HK-2 (cell line): ENCODE measurements at regions not wholly inside any gene's neighbourhood (a gene's known extent, or its start where the extent isn't known, plus 50 kb on each side); places are given as distances from the start of the nearest gene placed in this dataset.

Experiments
- DNase-seq: peaks from one replicate; pipeline ENCODE4 v3.0.0-alpha.2; 2018; ENCODE audit not compliant: unreplicated experiment

DNA sequence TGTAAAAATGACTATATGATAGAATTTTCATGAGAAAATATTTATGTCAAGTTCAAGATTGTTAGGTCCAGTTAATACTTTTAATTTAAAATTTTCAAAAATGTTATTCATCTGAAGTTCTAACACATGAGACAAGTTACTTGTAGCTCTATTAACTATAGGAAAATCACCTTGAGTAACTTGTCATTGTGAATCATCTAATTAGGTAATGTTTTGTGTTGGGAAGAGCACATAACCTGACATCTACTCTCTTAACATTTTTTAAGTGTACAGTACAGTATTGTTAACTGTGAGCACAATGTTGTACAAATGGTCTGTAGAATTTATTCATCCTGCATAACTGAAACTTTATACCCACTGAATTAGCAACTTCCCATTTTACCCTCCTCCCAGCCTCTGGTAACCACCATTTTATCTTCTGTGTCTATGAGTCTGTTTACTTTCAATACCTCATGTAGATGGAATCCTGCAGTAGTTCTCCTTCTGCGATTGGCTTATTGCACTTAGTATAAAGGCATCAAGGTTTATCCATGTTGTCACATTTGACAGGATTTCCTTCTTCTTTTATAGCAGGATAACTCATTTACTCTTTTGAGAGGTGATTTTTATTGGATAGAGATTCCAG lies 54.6 kb downstream of the ARL4A start:
- DNase-seq: no peak

DNA sequence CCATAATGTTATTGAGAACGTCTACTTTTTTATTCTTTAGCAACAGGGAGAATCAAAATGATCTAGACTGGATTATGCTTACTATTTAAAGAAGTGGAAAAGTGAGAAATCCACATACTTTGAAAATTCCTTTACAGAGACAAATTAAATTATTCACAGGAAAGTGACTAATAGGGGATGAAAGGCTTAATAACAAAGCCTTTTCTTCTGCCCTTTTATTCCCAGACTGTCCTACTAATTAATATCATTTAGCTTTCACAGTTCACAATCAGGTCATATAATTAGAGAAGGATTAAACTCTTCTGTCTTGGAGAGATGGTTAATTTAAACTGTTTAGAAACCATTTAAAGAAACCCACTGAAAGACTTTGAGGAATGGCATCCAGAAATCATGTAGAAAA lies 58.8 kb downstream of the ARL4A start:
- no peak for DNase-seq

DNA sequence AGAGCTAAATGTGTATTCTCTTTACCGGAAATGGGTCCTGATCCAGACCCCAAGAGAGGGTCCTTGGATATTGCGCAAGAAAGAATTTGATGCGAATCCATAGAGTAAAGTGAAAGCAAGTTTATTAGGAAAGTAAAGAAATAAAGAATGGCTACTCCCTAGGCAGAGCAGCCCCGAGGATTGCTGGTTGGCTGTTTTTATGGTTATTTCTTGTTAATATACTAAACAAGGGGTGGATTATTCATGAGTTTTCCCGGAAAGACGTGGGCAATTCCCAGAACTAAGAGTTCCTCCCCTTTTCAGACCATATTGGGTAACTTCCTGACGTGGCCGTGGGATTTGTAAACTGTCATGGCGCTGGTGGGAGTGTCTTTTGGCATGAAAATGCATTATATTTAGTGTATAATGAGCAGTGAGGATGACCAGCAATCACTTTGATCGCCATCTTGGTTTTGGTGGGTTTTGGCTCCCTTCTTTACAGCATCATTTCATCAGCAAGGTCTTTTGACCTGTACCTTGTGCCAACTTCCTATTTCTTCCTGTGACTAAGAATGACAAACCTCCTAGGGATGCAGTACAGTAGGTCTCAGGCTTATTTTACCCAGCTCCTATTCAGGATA lies 60.4 kb downstream of the ARL4A start:
- DNase-seq: no peak

DNA sequence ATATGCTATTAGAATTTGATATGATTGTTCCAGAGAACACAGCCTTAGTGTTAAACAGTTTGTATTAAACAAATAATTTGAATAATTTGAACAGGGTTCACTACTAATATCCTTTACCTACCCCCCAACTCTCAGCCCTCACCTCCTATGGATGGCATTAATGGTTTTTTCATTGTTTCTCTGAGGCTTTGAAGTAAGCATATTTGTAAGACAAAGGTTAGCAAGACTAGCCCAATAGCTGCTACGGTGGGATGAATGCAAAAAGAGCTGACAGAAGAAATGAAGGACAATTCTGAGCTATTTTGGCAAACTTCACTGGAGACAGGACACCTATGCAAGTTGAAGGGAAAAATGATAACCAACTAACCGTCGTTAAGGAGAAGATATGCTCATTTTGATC lies 61.6 kb downstream of the ARL4A start:
- DNase-seq: no peak

DNA sequence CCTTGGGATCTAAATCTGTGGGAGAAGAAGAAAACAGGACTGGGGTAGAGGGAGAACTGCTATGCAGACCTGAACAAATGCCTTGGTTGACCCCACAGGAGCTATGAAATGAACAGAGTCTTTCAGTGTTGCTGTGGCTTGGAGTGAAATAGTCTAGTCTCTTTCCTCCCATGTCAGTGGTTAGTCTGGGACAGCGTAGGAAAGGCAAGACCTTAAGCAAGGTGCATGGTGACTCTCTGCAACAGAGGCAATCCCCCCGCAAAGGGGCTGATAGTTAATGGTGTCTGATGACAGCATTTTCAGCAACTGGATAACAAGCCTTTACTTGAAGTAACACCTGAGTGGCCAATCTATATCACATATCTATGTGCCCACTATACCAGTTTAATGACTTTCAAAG lies 62.3 kb downstream of the ARL4A start:
- no peak for DNase-seq

DNA sequence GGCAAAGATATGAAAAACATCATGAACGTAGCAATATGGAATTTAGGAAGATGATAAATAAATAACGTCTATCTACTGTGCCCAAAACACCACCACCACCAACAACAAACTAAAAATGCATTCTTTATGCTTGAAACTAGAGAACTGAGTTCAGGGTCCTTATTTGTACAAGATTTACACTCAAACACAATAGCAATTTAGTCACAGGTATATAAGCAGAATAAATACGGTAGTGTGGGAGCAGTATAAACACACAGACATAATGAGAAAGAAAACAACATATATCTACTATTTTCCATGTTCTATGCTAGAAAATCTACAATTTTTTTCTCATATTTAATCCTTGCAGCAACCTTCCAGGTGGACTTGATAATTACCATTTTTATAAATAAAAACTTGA lies 64.3 kb downstream of the ARL4A start:
- DNase-seq: no peak

DNA sequence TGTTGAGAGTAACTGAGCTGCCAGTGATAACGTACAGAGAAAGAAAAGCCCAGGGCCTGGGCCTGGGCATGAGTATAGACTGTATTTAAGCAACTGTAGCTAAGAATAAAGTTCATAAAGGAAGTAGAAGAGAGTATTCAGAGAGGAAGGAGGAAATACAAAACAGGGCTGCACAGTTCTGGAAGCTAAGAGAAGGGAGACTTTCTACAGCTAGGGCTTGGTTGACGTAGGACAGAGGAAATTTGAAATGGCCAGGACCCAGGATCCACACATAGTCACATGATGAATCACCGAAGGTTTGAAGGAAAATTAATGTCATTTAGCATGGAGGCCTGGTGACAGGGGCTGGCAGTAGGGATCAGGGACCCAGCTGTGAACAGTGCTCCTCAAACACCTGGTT lies 66.7 kb downstream of the ARL4A start:
- no peak for DNase-seq

DNA sequence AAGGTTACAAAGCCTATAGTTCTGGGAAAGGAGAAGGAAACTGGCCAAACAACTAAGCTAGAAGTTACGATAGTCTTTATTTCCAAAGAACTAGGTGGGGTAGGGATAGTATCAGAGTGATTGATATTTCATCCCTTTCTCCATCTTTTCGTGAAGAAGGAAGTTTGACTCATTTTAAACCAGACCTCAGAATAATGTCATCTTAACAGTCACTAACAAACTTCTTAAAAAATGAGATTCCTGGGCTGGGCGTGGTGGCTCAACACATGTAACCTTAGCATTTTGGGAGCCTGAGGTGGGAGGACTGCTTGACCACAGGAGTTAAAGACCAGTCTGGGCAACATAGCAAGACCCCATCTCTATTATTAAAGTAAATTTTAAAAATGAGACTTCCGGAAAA lies 69.4 kb downstream of the ARL4A start:
- DNase-seq: no peak

DNA sequence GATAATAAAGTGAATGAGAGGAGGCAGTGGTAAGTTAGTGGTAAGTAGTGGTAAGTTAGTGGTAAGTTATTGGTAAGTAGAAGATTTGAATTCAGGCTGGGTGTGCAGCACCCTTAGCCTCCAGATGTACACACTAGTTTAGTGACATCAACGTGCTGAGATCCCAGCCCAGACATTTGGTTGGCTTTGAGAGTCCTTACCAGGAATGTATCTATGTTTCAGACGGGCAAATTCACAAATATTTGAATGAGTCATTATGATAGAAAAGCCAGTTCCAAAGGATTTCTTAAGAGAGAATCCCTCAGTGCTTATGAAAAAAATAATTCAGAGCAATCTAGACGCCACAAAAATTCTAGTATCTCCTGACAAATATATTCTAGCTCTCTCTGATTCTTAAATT lies 70.0 kb downstream of the ARL4A start:
- no peak for DNase-seq

DNA sequence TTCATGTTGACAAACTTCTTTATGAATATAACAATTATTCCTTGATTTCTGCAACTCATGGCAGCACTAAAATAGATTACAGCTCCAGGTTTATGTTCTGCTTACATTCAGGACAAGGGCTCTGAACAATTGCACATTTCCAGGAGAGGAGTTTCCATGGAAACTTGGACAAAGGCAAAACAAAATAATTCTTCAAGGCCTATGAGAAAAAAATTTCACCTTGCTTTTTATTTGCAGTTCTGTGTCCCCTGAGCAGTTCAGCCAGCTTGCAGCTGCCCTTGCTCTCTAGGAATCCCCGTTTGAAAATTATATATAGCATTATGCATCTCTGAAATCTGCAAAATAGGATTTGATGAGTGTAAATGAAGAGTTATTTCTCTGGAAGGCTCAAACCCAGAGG lies 71.7 kb downstream of the ARL4A start:
- no peak for DNase-seq

DNA sequence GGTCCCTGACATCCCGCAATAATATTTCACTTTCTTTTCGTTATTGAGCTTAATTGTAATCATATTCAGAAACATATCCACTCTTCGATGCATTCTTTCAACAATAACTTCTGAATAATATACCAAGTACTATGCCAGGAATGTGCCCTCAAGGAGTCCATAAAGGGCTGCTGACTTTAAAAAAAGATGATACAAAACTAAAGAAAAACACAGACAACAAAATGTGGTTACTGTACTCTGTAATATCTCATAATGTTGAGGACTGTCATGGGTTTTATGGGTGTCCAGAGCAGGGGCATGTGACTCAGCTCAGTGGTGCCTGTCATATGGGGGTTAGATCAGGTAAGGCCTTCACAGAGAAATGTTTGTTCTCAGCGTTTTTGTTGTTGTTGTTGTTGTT lies 73.7 kb downstream of the ARL4A start:
- DNase-seq: no peak

DNA sequence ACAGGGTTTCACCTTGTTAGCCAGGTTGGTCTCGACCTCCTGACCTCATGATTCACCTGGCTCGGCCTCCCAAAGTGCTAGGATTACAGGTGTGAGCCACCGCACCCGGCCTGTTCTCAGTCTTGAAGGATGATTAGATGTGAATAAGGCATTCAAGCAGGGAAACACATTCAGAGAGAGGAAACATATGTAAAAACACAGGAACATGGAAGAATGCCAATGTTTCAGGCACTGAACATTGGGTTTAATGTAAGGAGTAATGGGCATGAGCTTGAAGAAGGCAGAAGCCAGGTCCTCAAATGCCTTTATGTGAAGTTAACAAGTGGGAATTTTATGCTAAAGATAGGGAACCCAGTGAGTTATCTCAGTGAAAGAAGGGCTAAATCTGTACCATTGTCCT lies 74.3 kb downstream of the ARL4A start:
- DNase-seq: no peak

DNA sequence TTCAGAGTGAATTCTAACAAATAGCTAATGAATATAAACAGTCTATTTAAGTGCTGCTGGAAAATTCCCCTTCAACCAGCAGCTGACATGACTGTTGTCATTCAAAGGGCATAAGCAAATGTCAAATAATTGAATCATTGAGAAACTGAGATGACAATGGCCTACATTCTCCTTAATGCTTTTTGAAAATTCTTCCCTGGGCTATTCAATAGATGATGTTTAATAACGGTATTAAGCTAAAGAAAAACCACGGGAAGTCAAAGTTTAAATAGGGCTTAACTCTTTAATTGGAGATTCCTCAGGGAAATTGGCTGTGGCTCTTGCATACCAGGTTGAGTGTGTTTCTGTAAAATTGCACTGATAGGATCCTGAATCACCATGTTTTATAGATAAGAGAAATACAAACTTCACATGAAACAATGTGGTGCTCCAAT lies 77.0 kb downstream of the ARL4A start:
- no peak for DNase-seq

DNA sequence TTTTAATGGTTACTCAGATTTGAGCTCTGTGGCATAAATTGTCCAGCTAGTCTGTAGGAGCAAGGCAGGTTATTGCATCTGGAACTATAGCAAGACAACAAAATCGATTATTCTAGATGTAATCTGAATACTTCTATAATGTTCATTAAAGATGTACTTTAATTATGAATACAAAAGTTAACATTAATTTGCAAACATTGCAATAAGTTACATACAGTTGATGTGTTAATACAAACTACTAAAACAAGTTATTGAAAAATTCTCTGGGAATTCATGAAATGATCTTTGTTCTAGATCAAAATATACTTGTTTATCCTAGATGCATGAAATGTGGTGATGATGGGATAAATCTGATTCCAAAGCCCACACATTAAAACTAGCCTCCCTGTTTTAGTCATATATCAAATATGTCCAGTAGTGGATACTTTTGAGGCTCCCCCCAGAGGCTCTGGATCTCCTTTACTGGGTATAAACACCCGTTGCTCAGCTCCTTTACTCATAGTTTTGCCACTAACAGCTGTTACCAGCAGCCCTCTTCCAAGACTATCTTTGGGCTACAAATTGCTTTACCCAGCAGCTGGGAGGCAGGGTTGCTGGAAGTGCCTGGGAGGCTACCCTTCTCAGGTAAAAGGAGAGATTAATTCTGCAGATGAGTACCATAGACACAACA lies 78.1 kb downstream of the ARL4A start:
- no peak for DNase-seq

DNA sequence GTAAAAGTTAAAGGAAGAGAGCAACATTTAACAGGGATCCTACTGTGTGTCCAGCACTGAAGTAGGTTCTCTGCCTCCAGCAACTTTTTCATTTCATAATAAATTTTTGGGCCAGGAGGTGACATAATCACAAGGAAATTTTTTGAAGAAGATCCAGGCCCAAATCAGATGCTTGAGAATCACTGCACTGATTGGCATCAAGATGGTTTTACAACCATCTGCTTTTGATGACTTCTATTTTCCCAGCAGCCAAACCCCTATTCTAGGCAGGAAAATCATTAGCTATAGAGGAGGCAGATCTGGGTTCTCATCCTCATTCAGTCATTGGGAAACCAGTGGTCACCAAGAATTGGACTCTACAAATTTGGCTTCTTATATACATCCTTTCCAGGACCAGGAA lies 79.0 kb downstream of the ARL4A start:
- no peak for DNase-seq

DNA sequence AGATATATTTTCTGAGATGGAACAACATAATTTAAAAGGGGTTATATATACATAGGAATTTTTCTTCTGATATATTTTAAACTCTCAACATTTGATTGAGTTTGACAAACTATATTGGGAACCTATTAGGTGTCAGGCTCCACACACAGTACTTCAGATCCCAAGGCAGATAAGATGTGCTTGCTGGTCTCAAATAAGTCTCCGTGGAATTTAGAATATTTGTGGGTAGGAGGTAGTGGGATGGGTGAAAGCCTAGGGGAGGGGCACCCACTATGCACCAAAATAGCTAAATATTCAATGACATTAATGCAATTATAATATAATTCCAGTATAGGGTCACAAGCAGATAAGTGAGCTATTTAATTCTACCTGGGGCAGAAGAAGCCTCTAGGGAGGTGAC lies 81.5 kb downstream of the ARL4A start:
- DNase-seq: no peak

DNA sequence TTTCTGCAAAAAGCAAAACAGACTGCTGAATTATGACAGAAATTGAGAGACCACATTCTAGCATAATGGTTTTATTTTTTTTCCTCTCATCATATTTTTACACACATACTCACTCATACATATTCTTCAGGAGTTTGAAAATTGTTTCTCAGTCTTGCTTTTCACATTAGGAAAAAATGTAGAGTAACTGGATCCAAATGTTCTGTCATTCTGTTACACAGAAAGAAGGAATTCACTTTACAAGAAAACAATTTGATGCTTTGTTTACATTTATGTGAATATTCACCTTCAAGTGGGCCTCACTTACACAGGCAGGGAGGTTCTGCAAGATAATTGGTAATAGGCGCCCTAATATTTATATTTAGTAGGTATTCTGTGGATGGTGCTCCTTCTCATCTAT lies 82.0 kb downstream of the ARL4A start:
- no peak for DNase-seq

DNA sequence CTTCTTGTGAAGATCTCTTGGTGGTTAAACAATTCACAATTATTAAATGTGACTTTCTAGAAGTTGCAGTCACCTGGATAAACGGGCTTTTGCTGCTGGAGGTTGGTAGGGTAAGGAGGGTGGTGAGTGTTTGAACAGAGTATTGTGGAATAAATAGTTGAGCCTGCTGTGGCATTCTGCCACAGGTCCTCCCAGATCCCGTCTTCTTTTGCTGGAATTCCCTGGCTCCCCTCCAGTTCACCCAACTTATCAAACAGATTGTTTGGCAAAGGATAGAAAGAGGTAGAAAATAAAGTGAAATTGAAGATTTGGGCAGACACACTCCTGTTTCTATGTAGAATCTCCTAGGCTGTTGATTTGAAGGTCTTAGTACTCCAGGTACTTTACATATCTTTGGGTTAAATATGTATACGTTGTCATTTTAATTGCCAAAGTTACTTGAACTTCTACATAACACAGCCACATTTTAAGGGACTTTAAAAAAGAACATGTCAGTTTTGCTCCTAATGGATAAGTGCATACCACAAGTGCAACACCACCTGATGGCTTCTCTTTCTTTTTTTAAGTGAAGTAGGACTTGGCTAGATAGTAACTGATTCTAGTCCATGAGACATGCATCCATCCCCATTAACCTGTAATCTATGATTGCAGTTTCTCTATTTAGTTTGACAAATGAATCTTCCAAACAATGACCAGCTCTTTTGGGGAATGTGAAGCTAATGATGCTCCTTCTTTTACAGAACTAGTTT lies 83.0 kb downstream of the ARL4A start:
- DNase-seq: no peak

DNA sequence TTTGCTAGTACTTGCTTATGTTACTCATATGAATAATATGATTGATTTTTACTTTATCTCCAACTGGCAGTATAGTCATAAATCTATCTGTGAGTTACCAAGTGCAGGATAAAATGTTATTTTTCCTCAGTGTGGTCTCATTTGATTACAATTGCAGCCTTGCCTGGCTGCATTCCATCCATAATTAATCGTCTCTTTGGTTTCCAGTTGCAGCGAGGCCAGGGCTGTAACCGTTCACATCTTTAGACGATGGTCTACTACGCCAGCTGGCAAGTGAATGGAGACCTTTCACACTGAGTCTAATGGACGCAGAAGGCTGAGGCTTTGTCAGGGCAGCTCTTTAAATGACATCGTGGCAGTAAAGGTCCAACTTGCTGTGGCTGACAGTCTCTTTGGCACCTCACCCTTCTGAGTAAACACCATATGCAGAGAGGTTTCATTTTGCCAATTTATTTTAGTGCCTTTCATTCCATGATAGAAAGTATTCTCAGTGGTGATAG lies 84.0 kb downstream of the ARL4A start:
- no peak for DNase-seq

DNA sequence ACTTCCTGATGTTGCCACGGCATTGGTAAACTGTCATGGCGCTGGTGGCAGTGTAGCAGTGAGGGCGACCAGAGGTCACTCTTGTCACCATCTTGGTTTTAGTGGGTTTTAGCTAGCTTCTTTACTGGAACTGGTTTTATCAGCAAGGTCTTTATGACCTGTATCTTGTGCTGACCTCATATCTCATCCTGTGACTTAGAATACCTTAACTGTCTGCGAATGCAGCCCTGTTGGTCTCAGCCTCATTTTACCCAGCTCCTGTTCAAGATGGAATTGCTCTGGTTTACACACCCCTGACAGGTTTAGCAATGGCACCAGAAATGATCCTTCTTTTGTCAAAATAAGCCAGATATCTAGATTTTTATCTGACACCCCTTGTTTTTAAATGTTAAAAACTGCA lies 85.3 kb downstream of the ARL4A start:
- no peak for DNase-seq

DNA sequence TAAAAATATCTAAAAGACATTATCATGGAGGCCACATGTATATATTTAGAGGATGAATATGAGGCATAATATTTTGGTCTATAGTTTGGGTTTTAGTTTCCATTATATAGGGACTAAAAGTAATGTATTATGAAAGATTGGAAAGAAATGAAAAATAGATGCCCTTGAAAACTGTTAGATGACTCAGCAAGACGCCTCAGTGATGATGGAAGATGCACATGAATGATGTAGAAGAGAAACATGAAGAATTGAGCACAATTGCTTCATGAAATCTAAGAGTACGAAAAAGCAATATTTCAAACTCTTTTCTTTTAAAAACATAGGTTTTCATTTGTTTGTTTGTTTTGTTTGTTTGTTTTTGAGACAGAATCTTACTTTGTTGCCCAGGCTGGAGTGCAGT lies 89.8 kb downstream of the ARL4A start:
- DNase-seq: no peak

DNA sequence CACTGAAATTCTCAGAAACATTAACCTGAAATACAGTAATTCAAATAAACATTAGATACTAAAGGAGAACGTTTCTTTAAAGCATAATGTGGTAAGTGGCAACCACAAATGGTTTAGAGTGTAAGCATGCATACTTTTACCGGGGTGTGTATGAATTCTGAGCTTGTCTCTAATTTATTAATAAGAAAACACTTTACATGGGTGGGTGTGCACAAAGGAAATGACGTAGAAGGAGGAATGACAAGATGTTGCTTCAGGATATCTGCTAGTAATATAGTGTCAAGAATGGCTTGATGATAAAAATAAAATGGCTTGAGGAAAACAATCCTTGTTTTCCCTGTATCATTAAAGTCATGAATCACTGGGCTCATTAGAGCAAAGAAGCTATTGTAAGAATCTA lies 92.5 kb downstream of the ARL4A start:
- DNase-seq: no peak
